ENCODE measurements at regions not wholly inside any gene's neighbourhood (a gene's known extent, or its start where the extent isn't known, plus 50 kb on each side); places are given as distances from the start of the nearest gene placed in this dataset.

DNA sequence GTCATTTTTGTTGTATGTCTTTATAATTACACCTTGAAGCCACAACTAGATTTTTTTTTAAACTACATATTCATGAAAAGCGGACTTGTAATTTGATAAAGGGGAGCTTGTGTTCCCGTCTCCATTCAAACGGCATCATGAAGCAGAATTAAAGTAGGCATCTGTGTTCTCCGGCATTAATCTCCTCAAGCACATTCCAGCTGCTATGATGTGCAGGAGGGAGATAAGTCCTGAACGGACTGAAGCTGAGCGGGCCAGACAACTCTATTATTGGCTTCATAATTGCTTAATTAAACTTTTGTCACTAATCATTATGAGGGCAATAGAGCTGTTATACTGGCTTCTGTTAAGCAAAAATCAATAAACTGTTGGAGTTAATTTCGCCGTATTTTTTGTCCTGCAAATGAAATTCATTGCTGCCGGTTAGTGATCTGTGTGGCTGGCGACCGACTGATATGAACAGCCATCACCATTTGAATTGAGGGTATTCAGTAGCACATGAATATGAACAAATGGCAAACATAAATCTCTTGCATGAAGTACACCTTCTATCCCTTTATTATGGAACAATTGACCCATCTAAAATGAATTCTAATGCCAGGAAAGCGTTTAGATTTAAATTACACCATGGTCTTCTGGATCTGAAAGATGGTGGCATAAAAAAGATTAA, 408.8 kb upstream of the IRX1 start:
- no peak overlapping the region for H3K4me2 ChIP-seq
- H3K36me3 ChIP-seq, result no peaks in the 10 kb centered on the region
- H3K27ac ChIP-seq, result no peak overlapping the region
- no peaks in the 10 kb centered on the region for H3K4me1 ChIP-seq
- no peaks in the 10 kb centered on the region for H4K20me1 ChIP-seq
- no peaks in the 10 kb centered on the region for H3K9me3 ChIP-seq
- no peaks in the 10 kb centered on the region for H3K27me3 ChIP-seq
- no peak for TF ChIP-seq Cebpa-rat (IDR thresholded peaks at IDR 0.05)
- H3K4me3 ChIP-seq, result no peak overlapping the region
- H3K9ac ChIP-seq, result no peak overlapping the region

DNA sequence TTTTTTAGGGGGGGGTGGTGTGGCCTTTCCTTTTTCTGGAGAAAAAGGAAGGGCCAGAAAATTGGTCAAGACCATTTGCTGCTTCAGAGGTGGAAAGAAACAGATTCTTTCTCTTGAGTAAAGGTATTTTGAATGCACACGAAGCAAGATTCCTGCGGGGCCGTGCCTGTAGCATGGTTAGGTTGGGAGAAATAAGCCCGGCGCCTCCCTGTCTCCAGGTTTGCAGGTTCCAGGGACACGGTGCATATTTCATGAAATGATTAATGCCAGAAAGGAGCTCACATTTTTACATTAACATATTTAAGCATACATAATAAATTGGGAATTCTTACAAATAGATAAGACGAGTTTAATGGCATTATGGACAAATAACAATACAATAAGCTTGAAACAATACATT, 409.5 kb upstream of the IRX1 start:
- TF ChIP-seq Cebpa-rat (IDR thresholded peaks at IDR 0.05), result no peak
- H3K9ac ChIP-seq, result no peak overlapping the region
- no peaks in the 10 kb centered on the region for H3K36me3 ChIP-seq
- H4K20me1 ChIP-seq, result no peaks in the 10 kb centered on the region
- no peak overlapping the region for H3K4me3 ChIP-seq
- no peaks in the 10 kb centered on the region for H3K9me3 ChIP-seq
- no peak overlapping the region for H3K4me2 ChIP-seq
- H3K4me1 ChIP-seq, result no peaks in the 10 kb centered on the region
- no peak overlapping the region for H3K27ac ChIP-seq
- no peaks in the 10 kb centered on the region for H3K27me3 ChIP-seq

DNA sequence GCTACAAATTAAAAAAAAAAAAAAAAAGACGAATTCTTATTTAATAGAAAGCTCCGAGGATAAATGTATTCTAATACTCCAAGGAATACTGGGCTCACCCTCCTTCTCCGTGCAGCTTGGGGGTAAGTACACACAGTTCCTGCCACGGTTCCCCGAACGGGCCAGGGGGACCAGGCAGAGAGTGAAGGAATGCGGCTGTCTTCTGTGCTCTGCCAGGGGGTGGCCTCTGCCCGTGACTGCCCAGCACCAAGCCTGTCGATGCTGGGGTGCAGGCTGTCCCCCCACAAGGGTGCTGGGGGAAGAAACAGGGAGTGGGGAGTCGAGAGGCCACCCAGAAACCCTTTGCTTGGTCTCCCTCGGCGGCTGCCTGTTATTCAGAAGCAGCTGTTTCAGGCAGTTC, 410.1 kb upstream of the IRX1 start:
- Histone ChIP-seq H3K9ac (no peak overlapping the region), H3K27me3 (no peaks in the 10 kb centered on the region), H3K4me2 (no peak overlapping the region), H3K27ac (no peak overlapping the region), H3K9me3 (no peaks in the 10 kb centered on the region), H4K20me1 (no peaks in the 10 kb centered on the region), H3K4me3 (no peak overlapping the region), H3K4me1 (no peaks in the 10 kb centered on the region), H3K36me3 (no peaks in the 10 kb centered on the region)
- TF ChIP-seq Cebpa-rat (IDR thresholded peaks at IDR 0.05), result no peak

GRCh38 chr5:3182133-3182876, 413.3 kb upstream of the IRX1 start:
- Histone ChIP-seq H4K20me1 (no peaks in the 10 kb centered on the region), H3K9me3 (peaks cover 5% of the 10 kb centered on the region; the same call in 1 of the 2 replicates), H3K4me2 (no peak overlapping the region), H3K4me3 (no peak overlapping the region), H3K4me1 (no peaks in the 10 kb centered on the region; the same call in 1 of the 2 replicates), H3K27ac (no peak overlapping the region), H3K27me3 (no peaks in the 10 kb centered on the region), H3K9ac (no peak overlapping the region), H3K36me3 (no peaks in the 10 kb centered on the region)
- no peak for TF ChIP-seq Cebpa-rat (IDR thresholded peaks at IDR 0.05)

DNA sequence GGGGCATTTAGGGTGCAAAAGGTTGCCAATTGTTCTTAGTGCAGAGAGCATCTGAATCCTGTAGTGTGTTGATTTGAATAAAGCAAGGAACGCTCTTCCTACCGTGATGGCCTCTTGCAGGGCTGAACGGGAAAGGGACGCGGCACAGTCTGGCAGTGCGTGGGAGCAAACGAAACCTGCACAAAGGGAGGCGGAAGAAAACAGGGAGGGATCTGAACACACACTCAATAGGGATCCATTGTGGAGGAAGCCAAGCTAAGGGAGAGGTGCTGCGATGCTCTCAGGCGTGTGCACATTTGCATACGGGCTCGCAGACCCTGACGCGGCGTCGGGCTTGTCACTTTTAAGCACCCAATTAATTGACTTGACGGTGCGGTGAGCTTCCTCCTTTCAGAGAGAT, 414.0 kb upstream of the IRX1 start:
- H3K36me3 ChIP-seq, result no peaks in the 10 kb centered on the region

GRCh38 chr5:3180636-3181035, 415.0 kb upstream of the IRX1 start:
- no peaks in the 10 kb centered on the region for H3K36me3 ChIP-seq
- H3K27me3 ChIP-seq, result no peaks in the 10 kb centered on the region
- no peak overlapping the region for H3K4me3 ChIP-seq
- H3K9ac ChIP-seq, result no peak overlapping the region
- no peaks in the 10 kb centered on the region for H4K20me1 ChIP-seq
- H3K9me3 ChIP-seq, result peaks cover 6% of the 10 kb centered on the region; the same call in 1 of the 2 replicates
- H3K27ac ChIP-seq, result no peak overlapping the region
- H3K4me1 ChIP-seq, result no peaks in the 10 kb centered on the region; the same call in 1 of the 2 replicates
- H3K4me2 ChIP-seq, result no peak overlapping the region
- TF ChIP-seq Cebpa-rat (IDR thresholded peaks at IDR 0.05), result no peak

More for the DNA sequence above, 414.0 kb upstream of the IRX1 start:
- no peak overlapping the region for H3K4me2 ChIP-seq
- no peak overlapping the region for H3K9ac ChIP-seq
- TF ChIP-seq Cebpa-rat (IDR thresholded peaks at IDR 0.05), result no peak
- no peak overlapping the region for H3K4me3 ChIP-seq
- H3K9me3 ChIP-seq, result peaks cover 6% of the 10 kb centered on the region; the same call in 1 of the 2 replicates
- no peak overlapping the region for H3K27ac ChIP-seq
- H4K20me1 ChIP-seq, result no peaks in the 10 kb centered on the region
- no peaks in the 10 kb centered on the region; the same call in 1 of the 2 replicates for H3K4me1 ChIP-seq
- no peaks in the 10 kb centered on the region for H3K27me3 ChIP-seq

- Histone ChIP-seq H3K4me3 (no peak overlapping the region), H3K27ac (no peak overlapping the region), H3K9me3 (peaks cover 6% of the 10 kb centered on the region; the same call in 1 of the 2 replicates), H3K27me3 (no peaks in the 10 kb centered on the region), H3K4me1 (no peaks in the 10 kb centered on the region; the same call in 1 of the 2 replicates), H4K20me1 (no peaks in the 10 kb centered on the region), H3K4me2 (no peak overlapping the region), H3K36me3 (no peaks in the 10 kb centered on the region), H3K9ac (no peak overlapping the region)
- TF ChIP-seq Cebpa-rat (IDR thresholded peaks at IDR 0.05), result no peak
These were observed 416.4 kb upstream of the IRX1 start for GRCh38 chr5:3179220-3179619.

DNA sequence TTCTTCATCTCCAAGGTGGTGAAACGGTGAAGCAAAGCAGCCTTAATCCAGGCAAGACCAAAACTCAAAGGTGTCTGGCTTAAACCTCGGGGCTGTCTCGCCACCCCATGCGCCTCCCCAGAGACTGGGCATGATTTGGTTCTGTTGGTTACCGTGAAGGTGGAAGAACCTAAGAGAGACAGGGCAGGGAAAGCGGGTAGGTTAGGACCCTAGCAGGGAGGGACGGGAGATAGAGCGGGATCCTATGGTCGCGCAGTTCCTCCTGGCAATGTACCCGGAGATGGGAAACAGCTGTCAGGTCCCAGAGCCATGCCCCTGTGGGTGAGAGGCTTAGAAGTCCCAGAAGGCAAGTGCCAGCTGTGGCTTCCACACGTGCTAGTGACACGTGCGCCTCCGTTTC, 418.3 kb upstream of the IRX1 start:
- H3K4me1 ChIP-seq, result no peaks in the 10 kb centered on the region; the same call in 1 of the 2 replicates
- no peak overlapping the region for H3K4me3 ChIP-seq
- H3K36me3 ChIP-seq, result no peaks in the 10 kb centered on the region
- H4K20me1 ChIP-seq, result no peaks in the 10 kb centered on the region
- no peaks in the 10 kb centered on the region for H3K27me3 ChIP-seq
- no peak overlapping the region for H3K27ac ChIP-seq
- H3K9me3 ChIP-seq, result peaks cover 6% of the 10 kb centered on the region; the same call in 1 of the 2 replicates
- H3K4me2 ChIP-seq, result no peak overlapping the region
- no peak overlapping the region for H3K9ac ChIP-seq
- no peak for TF ChIP-seq Cebpa-rat (IDR thresholded peaks at IDR 0.05)

GRCh38 chr5:3175416-3175815, 420.2 kb upstream of the IRX1 start:
- Histone ChIP-seq H3K4me3 (no peak overlapping the region), H3K36me3 (no peaks in the 10 kb centered on the region), H3K27ac (no peak overlapping the region), H3K4me2 (no peak overlapping the region), H3K9me3 (peaks cover 9% of the 10 kb centered on the region; the same call in 1 of the 2 replicates), H3K9ac (no peak overlapping the region), H3K27me3 (no peaks in the 10 kb centered on the region), H3K4me1 (no peaks in the 10 kb centered on the region; the same call in 1 of the 2 replicates), H4K20me1 (no peaks in the 10 kb centered on the region)
- TF ChIP-seq Cebpa-rat (IDR thresholded peaks at IDR 0.05), result no peak

- no peak overlapping the region for H3K4me2 ChIP-seq
- peaks cover 54% of the 10 kb centered on the region for H3K9me3 ChIP-seq
- no peaks in the 10 kb centered on the region for H3K4me1 ChIP-seq
- H3K4me3 ChIP-seq, result no peak overlapping the region
- H3K36me3 ChIP-seq, result no peaks in the 10 kb centered on the region
- no peak for TF ChIP-seq Cebpa-rat (IDR thresholded peaks at IDR 0.05)
- no peak overlapping the region for H3K9ac ChIP-seq
- no peaks in the 10 kb centered on the region for H4K20me1 ChIP-seq
- H3K27me3 ChIP-seq, result no peaks in the 10 kb centered on the region
- no peak overlapping the region for H3K27ac ChIP-seq
These were observed 416.0 kb upstream of the IRX2 start for GRCh38 chr5:3167473-3167872.

Measured in BLaER1 (cell line).